ENCODE measurements at regions not wholly inside any gene's neighbourhood (a gene's known extent, or its start where the extent isn't known, plus 50 kb on each side); places are given as distances from the start of the nearest gene placed in this dataset.
A peak's percentile ranks its signal among the peaks of the same experiment; 100 is the strongest.
"Not testable (repeated sequence)": the region's sequence is repeated elsewhere in the genome, so short reads cannot be mapped to it uniquely, and the experiment has no call there.

GRCh38 chr14:44612002-44612401 is 104.9 kb upstream of the FSCB start:
- no peak for DNase-seq

- DNase-seq, result peak; percentile 14
These were observed 102.9 kb upstream of the FSCB start for GRCh38 chr14:44609876-44610510.

GRCh38 chr14:44609201-44609600 is 102.1 kb upstream of the FSCB start:
- DNase-seq, result no peak

DNA sequence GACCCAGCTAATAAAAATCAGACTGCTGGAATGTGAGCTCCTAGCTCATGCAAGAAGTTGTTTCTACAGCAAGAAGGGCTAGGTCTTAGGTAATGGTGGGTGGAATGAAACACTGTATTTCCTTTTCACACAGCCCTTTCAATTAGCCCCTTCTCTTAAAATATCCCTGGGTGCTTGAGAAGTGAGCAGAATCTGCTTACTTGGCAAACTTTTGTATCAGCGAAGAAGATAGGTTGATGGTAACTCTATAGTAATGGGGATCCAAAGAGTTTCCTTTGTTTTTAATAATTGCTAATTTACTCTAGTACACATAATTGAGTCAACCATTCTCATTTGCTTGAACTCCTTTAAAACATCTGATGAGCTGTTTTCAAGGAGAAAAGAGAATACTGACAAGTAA is 100.6 kb upstream of the FSCB start:
- DNase-seq, result no peak

- no peak for DNase-seq
These were observed 99.5 kb upstream of the FSCB start for GRCh38 chr14:44606576-44606975.

DNA sequence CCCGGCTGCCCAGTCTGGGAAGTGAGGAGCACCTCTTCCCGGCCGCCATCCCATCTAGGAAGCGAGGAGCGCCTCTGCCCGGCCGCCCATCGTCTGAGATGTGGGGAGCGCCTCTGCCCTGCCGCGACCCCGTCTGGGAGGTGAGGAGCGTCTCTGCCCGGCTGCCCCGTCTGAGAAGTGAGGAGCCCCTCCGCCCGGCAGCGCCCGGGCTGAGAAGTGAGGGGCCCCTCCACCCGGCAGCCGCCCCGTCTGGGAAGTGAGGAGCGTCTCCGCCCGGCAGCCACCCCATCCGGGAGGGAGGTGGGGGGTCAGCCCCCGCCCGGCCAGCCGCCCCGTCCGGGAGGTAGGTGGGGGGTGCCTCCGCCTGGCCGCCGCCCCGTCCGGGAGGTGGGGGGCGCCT is 94.2 kb upstream of the FSCB start:
- not testable (repeated sequence) for DNase-seq

GRCh38 chr14:44589180-44589579 is 82.1 kb upstream of the FSCB start:
- DNase-seq, result no peak

- no peak for DNase-seq
These were observed 79.8 kb upstream of the FSCB start for GRCh38 chr14:44586910-44587309.

- DNase-seq, result no peak
These were observed 69.3 kb upstream of the FSCB start for GRCh38 chr14:44576356-44576755.

GRCh38 chr14:44567997-44568396 is 60.9 kb upstream of the FSCB start:
- DNase-seq, result no peak

DNA sequence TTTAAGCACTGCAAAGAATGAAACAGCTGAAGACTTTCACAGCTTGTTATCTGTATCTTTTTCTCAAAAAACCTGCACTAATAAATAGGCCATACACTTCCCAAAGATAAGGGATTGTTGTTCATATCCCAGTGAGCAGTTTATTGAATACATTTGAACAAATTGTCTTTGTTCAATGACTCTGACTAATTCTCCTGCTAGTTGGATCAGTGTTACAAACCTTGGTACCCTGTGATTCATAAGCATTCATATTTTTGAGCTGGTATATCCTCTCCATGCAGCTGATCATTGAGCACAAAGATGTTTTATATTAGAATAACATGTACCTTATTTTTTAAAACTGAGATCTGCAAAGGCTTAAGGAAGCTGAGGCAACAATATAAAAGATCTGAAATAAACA is 58.9 kb upstream of the FSCB start:
- DNase-seq, result no peak

GRCh38 chr14:44564908-44565307 is 57.8 kb upstream of the FSCB start:
- DNase-seq, result no peak
